CD14-positive monocyte (primary cell): ENCODE measurements at regions not wholly inside any gene's neighbourhood (a gene's known extent, or its start where the extent isn't known, plus 50 kb on each side); places are given as distances from the start of the nearest gene placed in this dataset.

ENCODE experiments used
- DNase-seq, 3 donors: peaks; one replicate each; pipeline ENCODE4 v3.0.0-alpha.2; 2011 to 2022
- H2AFZ ChIP-seq: 2 replicates; pipeline ENCODE4 v1.6.0; 2012; ENCODE audit warnings: mild to moderate bottlenecking, low read depth, low read length, inconsistent platforms; ENCODE audit not compliant: insufficient read depth, poor library complexity, severe bottlenecking
- H3K27ac ChIP-seq, 2 donors: 1 replicate in 1 of 2; 2 replicates in 1 of 2; pipeline ENCODE4 v1.5.1; 2012 to 2013; ENCODE audit warnings: low read length in 2 of 2, control low read depth in 1 of 2, inconsistent platforms in 1 of 2, low read depth in 1 of 2, mild to moderate bottlenecking in 1 of 2
- H3K27me3 ChIP-seq, 2 donors: one replicate each; pipeline versions ENCODE4 v1.6.0 to v1.6.1; 2011 to 2013; ENCODE audit warnings: low read length in 2 of 2; ENCODE audit not compliant: control insufficient read depth in 2 of 2, insufficient read depth in 2 of 2
- H3K36me3 ChIP-seq, 2 donors: replicated peaks in 1 of 2; 1 replicate in 1 of 2; 2 replicates in 1 of 2; pipeline versions ENCODE4 v1.5.1 to v1.6.1; 2012 to 2013; ENCODE audit warnings: low read length in 2 of 2, control low read depth in 1 of 2, inconsistent platforms in 1 of 2, mild to moderate bottlenecking in 1 of 2; ENCODE audit not compliant: insufficient read depth in 2 of 2, control insufficient read depth in 1 of 2
- H3K4me1 ChIP-seq, 2 donors: 1 replicate in 1 of 2; 2 replicates in 1 of 2; pipeline versions ENCODE4 v1.5.1 to v1.6.1; 2012 to 2013; ENCODE audit warnings: low read length in 2 of 2, control low read depth in 1 of 2, inconsistent platforms in 1 of 2, mild to moderate bottlenecking in 1 of 2, moderate library complexity in 1 of 2; ENCODE audit not compliant: insufficient read depth in 2 of 2, control insufficient read depth in 1 of 2
- H3K4me2 ChIP-seq: replicated peaks from 2 replicates; pipeline ENCODE3; 2012; ENCODE audit warnings: low read length, moderate library complexity, mild to moderate bottlenecking; ENCODE audit not compliant: poor library complexity, severe bottlenecking; ENCODE audit errors: extremely low read depth
- H3K4me3 ChIP-seq, 3 experiments: fragments of 200-600 bp in 1 of 3; sonication (generic) in 1 of 3; replicated peaks in 1 of 3; 1 replicate in 2 of 3; 2 replicates in 1 of 3; pipeline ENCODE4 v1.5.1; 2011 to 2013; ENCODE audit warnings: low read length in 3 of 3, mild to moderate bottlenecking in 3 of 3, control low read depth in 2 of 3, low read depth in 2 of 3, inconsistent platforms in 1 of 3, moderate library complexity in 1 of 3
- H3K79me2 ChIP-seq: 2 replicates; pipeline ENCODE4 v1.6.0; 2012; ENCODE audit warnings: mild to moderate bottlenecking, control low read depth, inconsistent platforms, low read length, moderate library complexity; ENCODE audit not compliant: insufficient read depth
- H3K9ac ChIP-seq: 2 replicates; pipeline ENCODE4 v1.6.0; 2017; ENCODE audit warnings: low read length, mild to moderate bottlenecking; ENCODE audit not compliant: insufficient read depth, poor library complexity, severe bottlenecking
- H3K9me3 ChIP-seq, 2 donors: replicated peaks in 1 of 2; 1 replicate in 1 of 2; 2 replicates in 1 of 2; pipeline versions ENCODE4 v1.5.1 to v1.6.1; 2012 to 2013; ENCODE audit warnings: low read length in 2 of 2, control low read depth in 1 of 2; ENCODE audit not compliant: control insufficient read depth in 1 of 2, insufficient read depth in 1 of 2
- H4K20me1 ChIP-seq: 2 replicates; pipeline ENCODE4 v1.6.0; 2012; ENCODE audit warnings: mild to moderate bottlenecking, low read length, control low read depth, moderate library complexity; ENCODE audit not compliant: insufficient read depth
- H3K27ac Mint-ChIP-seq, 7 donors: one replicate each; pipeline ENCODE4 v1.8.0; 2020; ENCODE audit warnings: mild to moderate bottlenecking in 7 of 7, mixed read lengths in 7 of 7, moderate library complexity in 6 of 7, inconsistent platforms in 2 of 7
- H3K27me3 Mint-ChIP-seq, 3 donors: one replicate each; pipeline ENCODE4 v1.8.0; 2021 to 2022; ENCODE audit warnings: low read depth in 3 of 3, mild to moderate bottlenecking in 3 of 3, mixed read lengths in 3 of 3, moderate library complexity in 3 of 3, inconsistent platforms in 1 of 3
- H3K36me3 Mint-ChIP-seq, 2 donors: one replicate each; pipeline ENCODE4 v1.8.0; 2020; ENCODE audit warnings: mixed read lengths in 2 of 2, inconsistent platforms in 1 of 2, mild to moderate bottlenecking in 1 of 2
- H3K4me1 Mint-ChIP-seq: one replicate; pipeline ENCODE4 v1.8.0; 2020; ENCODE audit warnings: mild to moderate bottlenecking, mixed read lengths
- H3K4me3 Mint-ChIP-seq, 2 donors: one replicate each; pipeline ENCODE4 v1.8.0; 2020; ENCODE audit warnings: mild to moderate bottlenecking in 2 of 2, mixed read lengths in 2 of 2, moderate library complexity in 1 of 2
- H3K9me3 Mint-ChIP-seq, 7 donors: one replicate each; pipeline ENCODE4 v1.8.0; 2020 to 2022; ENCODE audit warnings: mixed read lengths in 7 of 7, mild to moderate bottlenecking in 6 of 7, moderate library complexity in 6 of 7, inconsistent platforms in 2 of 7
- CTCF ChIP-seq: fragments of 200-600 bp; IDR thresholded peaks from one replicate; pipeline ENCODE4 v1.8.0; 2022; ENCODE audit warnings: antibody characterized with exemption, mild to moderate bottlenecking
- WGBS: methylation state at CpG from one replicate; pipeline ENCODE4 v1.1.5; 2013; ENCODE audit warnings: missing lambda C conversion rate; ENCODE audit not compliant: insufficient coverage; 5-methylcytosine and 5-hydroxymethylcytosine counted together
- intact Hi-C, 2 donors: fragments of 100-400 bp; cut with micrococcal nuclease; formaldehyde crosslinking; loops; one replicate each; pipeline versions ENCODE4 v1.15.0 to v1.15.1; 2023

- Histone ChIP-seq H3K27ac (no peak overlapping the region), H3K4me1 (no peaks in the 10 kb centered on the region), H3K4me2 (no peak overlapping the region), H3K9ac (no peak overlapping the region), H3K79me2 (no peaks in the 10 kb centered on the region), H4K20me1 (no peaks in the 10 kb centered on the region), H3K27me3 (no peaks in the 10 kb centered on the region), H3K36me3 (no peaks in the 10 kb centered on the region), H3K4me3 (no peak overlapping the region), H3K9me3 (no peaks in the 10 kb centered on the region), H2AFZ (no peak overlapping the region)
- Mint-ChIP-seq H3K4me1 (no peaks in the 10 kb centered on the region), H3K4me3 (no peak overlapping the region), H3K27ac (no peak overlapping the region), H3K36me3 (no peaks in the 10 kb centered on the region), H3K27me3 (peaks cover 3% of the 10 kb centered on the region in 3 donors), H3K9me3 (peaks cover 0 to 4% (median 3%) of the 10 kb centered on the region in 7 donors)
- WGBS = 75% methylated on average over 1 of the region's 5 CpGs
- no peak for TF ChIP-seq CTCF
- intact Hi-C loops = no loop called here
- DNase-seq = no peak
These were observed 309.6 kb upstream of the SEMA6D start for GRCh38 chr15:47407692-47408091.

GRCh38 chr15:47409038-47409437, 308.3 kb upstream of the SEMA6D start:
- Mint-ChIP-seq H3K4me3 (no peak overlapping the region), H3K27ac (no peak overlapping the region), H3K27me3 (peaks cover 1 to 3% (median 2%) of the 10 kb centered on the region in 3 donors), H3K36me3 (no peaks in the 10 kb centered on the region), H3K4me1 (no peaks in the 10 kb centered on the region), H3K9me3 (peaks cover 0 to 4% (median 3%) of the 10 kb centered on the region in 7 donors)
- DNase-seq = no peak
- H4K20me1 ChIP-seq = no peaks in the 10 kb centered on the region
- no peaks in the 10 kb centered on the region for H3K36me3 ChIP-seq
- no peaks in the 10 kb centered on the region for H3K79me2 ChIP-seq
- no peak overlapping the region for H2AFZ ChIP-seq
- no peaks in the 10 kb centered on the region for H3K9me3 ChIP-seq
- H3K4me1 ChIP-seq = no peaks in the 10 kb centered on the region
- no peak overlapping the region for H3K9ac ChIP-seq
- intact Hi-C loops = no loop called here
- H3K4me2 ChIP-seq = no peak overlapping the region
- no peak overlapping the region for H3K27ac ChIP-seq
- TF ChIP-seq CTCF = no peak
- H3K4me3 ChIP-seq = no peak overlapping the region
- H3K27me3 ChIP-seq = no peaks in the 10 kb centered on the region
- no CpG with 5 or more reads among the region's 1 CpG for WGBS
